ENCODE measurements at regions not wholly inside any gene's neighbourhood (a gene's known extent, or its start where the extent isn't known, plus 50 kb on each side); places are given as distances from the start of the nearest gene placed in this dataset.

GRCh38 chr14:56049536-56049935 lies 68.7 kb upstream of the PELI2 start:
- no peak for TF ChIP-seq POLR2A (IDR thresholded peaks at IDR 0.05; ENCODE audit: low read depth)
- TF ChIP-seq CTCF (IDR thresholded peaks at IDR 0.05) = no peak
- TF ChIP-seq POLR2AphosphoS5 (IDR thresholded peaks at IDR 0.05) = no peak
- no peak for TF ChIP-seq EP300 (IDR thresholded peaks at IDR 0.05)
